ENCODE measurements at regions not wholly inside any gene's neighbourhood (a gene's known extent, or its start where the extent isn't known, plus 50 kb on each side); places are given as distances from the start of the nearest gene placed in this dataset.

DNA sequence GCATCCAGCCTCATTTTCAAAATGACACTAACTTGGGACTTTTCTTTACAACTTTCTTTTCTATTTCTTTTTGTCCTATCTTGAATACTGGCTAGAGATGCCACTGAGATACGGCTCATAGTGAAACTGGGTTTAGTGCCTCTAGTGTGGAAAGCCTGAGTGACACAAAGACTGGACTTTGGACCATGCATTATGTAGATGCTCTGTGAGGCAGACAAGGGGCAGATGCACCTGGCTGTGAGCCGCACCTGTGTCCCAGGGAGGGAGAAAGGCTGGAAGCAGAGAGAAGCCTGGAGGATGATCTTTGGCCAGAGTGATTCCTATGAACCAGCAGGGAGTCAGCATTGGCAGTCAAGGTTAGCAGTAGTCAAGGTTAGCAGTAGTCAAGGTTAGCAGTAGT is 852.3 kb upstream of the TMEM132C start:
- TF ChIP-seq, protein P1, sequence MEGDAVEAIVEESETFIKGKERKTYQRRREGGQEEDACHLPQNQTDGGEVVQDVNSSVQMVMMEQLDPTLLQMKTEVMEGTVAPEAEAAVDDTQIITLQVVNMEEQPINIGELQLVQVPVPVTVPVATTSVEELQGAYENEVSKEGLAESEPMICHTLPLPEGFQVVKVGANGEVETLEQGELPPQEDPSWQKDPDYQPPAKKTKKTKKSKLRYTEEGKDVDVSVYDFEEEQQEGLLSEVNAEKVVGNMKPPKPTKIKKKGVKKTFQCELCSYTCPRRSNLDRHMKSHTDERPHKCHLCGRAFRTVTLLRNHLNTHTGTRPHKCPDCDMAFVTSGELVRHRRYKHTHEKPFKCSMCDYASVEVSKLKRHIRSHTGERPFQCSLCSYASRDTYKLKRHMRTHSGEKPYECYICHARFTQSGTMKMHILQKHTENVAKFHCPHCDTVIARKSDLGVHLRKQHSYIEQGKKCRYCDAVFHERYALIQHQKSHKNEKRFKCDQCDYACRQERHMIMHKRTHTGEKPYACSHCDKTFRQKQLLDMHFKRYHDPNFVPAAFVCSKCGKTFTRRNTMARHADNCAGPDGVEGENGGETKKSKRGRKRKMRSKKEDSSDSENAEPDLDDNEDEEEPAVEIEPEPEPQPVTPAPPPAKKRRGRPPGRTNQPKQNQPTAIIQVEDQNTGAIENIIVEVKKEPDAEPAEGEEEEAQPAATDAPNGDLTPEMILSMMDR (IDR thresholded peaks at IDR 0.05; ENCODE audit: insufficient read depth, low read length) = no peak
- TF ChIP-seq, protein P2, sequence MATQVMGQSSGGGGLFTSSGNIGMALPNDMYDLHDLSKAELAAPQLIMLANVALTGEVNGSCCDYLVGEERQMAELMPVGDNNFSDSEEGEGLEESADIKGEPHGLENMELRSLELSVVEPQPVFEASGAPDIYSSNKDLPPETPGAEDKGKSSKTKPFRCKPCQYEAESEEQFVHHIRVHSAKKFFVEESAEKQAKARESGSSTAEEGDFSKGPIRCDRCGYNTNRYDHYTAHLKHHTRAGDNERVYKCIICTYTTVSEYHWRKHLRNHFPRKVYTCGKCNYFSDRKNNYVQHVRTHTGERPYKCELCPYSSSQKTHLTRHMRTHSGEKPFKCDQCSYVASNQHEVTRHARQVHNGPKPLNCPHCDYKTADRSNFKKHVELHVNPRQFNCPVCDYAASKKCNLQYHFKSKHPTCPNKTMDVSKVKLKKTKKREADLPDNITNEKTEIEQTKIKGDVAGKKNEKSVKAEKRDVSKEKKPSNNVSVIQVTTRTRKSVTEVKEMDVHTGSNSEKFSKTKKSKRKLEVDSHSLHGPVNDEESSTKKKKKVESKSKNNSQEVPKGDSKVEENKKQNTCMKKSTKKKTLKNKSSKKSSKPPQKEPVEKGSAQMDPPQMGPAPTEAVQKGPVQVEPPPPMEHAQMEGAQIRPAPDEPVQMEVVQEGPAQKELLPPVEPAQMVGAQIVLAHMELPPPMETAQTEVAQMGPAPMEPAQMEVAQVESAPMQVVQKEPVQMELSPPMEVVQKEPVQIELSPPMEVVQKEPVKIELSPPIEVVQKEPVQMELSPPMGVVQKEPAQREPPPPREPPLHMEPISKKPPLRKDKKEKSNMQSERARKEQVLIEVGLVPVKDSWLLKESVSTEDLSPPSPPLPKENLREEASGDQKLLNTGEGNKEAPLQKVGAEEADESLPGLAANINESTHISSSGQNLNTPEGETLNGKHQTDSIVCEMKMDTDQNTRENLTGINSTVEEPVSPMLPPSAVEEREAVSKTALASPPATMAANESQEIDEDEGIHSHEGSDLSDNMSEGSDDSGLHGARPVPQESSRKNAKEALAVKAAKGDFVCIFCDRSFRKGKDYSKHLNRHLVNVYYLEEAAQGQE (IDR thresholded peaks at IDR 0.05; ENCODE audit: insufficient replicate concordance, low read depth) = no peak

All from HL-60 (cell line).